ENCODE measurements at regions not wholly inside any gene's neighbourhood (a gene's known extent, or its start where the extent isn't known, plus 50 kb on each side); places are given as distances from the start of the nearest gene placed in this dataset.

GRCh38 chr22:44423556-44424358, 74.3 kb downstream of the RTL6 start:
- no peak for DNase-seq

- DNase-seq, result no peak
Observed at GRCh38 chr22:44422746-44423380, 75.2 kb downstream of the RTL6 start.

GRCh38 chr22:44419429-44419828, 78.6 kb downstream of the RTL6 start:
- no peak for DNase-seq

GRCh38 chr22:44413211-44413610, 84.8 kb downstream of the RTL6 start:
- DNase-seq, result no peak

GRCh38 chr22:44412136-44412731, 85.8 kb downstream of the RTL6 start:
- DNase-seq, result no peak

GRCh38 chr22:44411226-44412135, 86.6 kb downstream of the RTL6 start:
- DNase-seq, result no peak

GRCh38 chr22:44410451-44410991, 87.5 kb downstream of the RTL6 start:
- no peak for DNase-seq

- no peak for DNase-seq
Observed at GRCh38 chr22:44409974-44410316, 88.1 kb downstream of the RTL6 start.

- no peak for DNase-seq
Observed at GRCh38 chr22:44409211-44409973, 88.6 kb downstream of the RTL6 start.

- no peak for DNase-seq
Observed at GRCh38 chr22:44408829-44409192, 89.2 kb downstream of the RTL6 start.

GRCh38 chr22:44407987-44408828, 89.8 kb downstream of the RTL6 start:
- DNase-seq, result no peak

GRCh38 chr22:44407171-44407986, 90.7 kb downstream of the RTL6 start:
- DNase-seq, result no peak

- no peak for DNase-seq
Observed at GRCh38 chr22:44406341-44407170, 91.5 kb downstream of the RTL6 start.

- no peak for DNase-seq
Observed at GRCh38 chr22:44405661-44406060, 92.4 kb downstream of the RTL6 start.

GRCh38 chr22:44404341-44405020, 91.7 kb upstream of the SHISAL1 start:
- no peak for DNase-seq

GRCh38 chr22:44403602-44404329, 91.0 kb upstream of the SHISAL1 start:
- DNase-seq, result no peak

GRCh38 chr22:44403166-44403565, 90.4 kb upstream of the SHISAL1 start:
- no peak for DNase-seq
